ENCODE measurements at regions not wholly inside any gene's neighbourhood (a gene's known extent, or its start where the extent isn't known, plus 50 kb on each side); places are given as distances from the start of the nearest gene placed in this dataset.
"Not testable (repeated sequence)": the region's sequence is repeated elsewhere in the genome, so short reads cannot be mapped to it uniquely, and the experiment has no call there.

GRCh38 chr1:229002451-229002960 is 267.2 kb downstream of the RHOU start:
- no peak for ATAC-seq
- Mint-ChIP-seq H3K4me3 (no peak overlapping the region), H3K27ac (no peak overlapping the region)

GRCh38 chr1:229003233-229004031 is 267.5 kb upstream of the RAB4A start:
- H3K4me3 Mint-ChIP-seq = no peak overlapping the region
- H3K36me3 Mint-ChIP-seq = no peaks in the 10 kb centered on the region
- no peak overlapping the region for H3K27ac Mint-ChIP-seq
- DNase-seq (ENCODE audit: low spot score in 2 of 2) (no peak), ATAC-seq (peak; percentile 28)
- peaks cover 7% of the 10 kb centered on the region for H3K4me1 Mint-ChIP-seq
- H3K9me3 Mint-ChIP-seq = no peaks in the 10 kb centered on the region

More at GRCh38 chr1:229002451-229002960, 267.2 kb downstream of the RHOU start:
- Mint-ChIP-seq H3K9me3 (no peaks in the 10 kb centered on the region), H3K4me1 (peaks cover 7% of the 10 kb centered on the region), H3K36me3 (no peaks in the 10 kb centered on the region)
- DNase-seq (ENCODE audit: low spot score in 2 of 2) = no peak

- ATAC-seq = no peak
- no peaks in the 10 kb centered on the region for H3K9me3 Mint-ChIP-seq
- no peaks in the 10 kb centered on the region for H3K36me3 Mint-ChIP-seq
- no peak overlapping the region for H3K4me3 Mint-ChIP-seq
- H3K4me1 Mint-ChIP-seq = peaks cover 7% of the 10 kb centered on the region
- no peak overlapping the region for H3K27ac Mint-ChIP-seq
- no peak for DNase-seq (ENCODE audit: low spot score in 2 of 2)
Measured at GRCh38 chr1:229004066-229004833, 266.7 kb upstream of the RAB4A start.

- peaks cover 7% of the 10 kb centered on the region for H3K4me1 Mint-ChIP-seq
- ATAC-seq (no peak), DNase-seq (ENCODE audit: low spot score in 2 of 2) (no peak)
- no peak overlapping the region for H3K27ac Mint-ChIP-seq
- no peaks in the 10 kb centered on the region for H3K9me3 Mint-ChIP-seq
- H3K36me3 Mint-ChIP-seq = no peaks in the 10 kb centered on the region
- H3K4me3 Mint-ChIP-seq = no peak overlapping the region
Measured at GRCh38 chr1:229005097-229005496, 265.8 kb upstream of the RAB4A start.

GRCh38 chr1:229005556-229005955 is 265.4 kb upstream of the RAB4A start:
- H3K27ac Mint-ChIP-seq = no peak overlapping the region
- H3K36me3 Mint-ChIP-seq = no peaks in the 10 kb centered on the region
- H3K4me3 Mint-ChIP-seq = no peak overlapping the region
- peaks cover 7% of the 10 kb centered on the region for H3K4me1 Mint-ChIP-seq
- ATAC-seq = no peak
- H3K9me3 Mint-ChIP-seq = no peaks in the 10 kb centered on the region
- no peak for DNase-seq (ENCODE audit: low spot score in 2 of 2)

GRCh38 chr1:229006121-229006870 is 264.6 kb upstream of the RAB4A start:
- ATAC-seq = no peak
- no peaks in the 10 kb centered on the region for H3K9me3 Mint-ChIP-seq
- no peak overlapping the region for H3K27ac Mint-ChIP-seq
- H3K4me3 Mint-ChIP-seq = no peak overlapping the region
- no peaks in the 10 kb centered on the region for H3K36me3 Mint-ChIP-seq
- no peak for DNase-seq (ENCODE audit: low spot score in 2 of 2)
- peaks cover 4% of the 10 kb centered on the region for H3K4me1 Mint-ChIP-seq

- no peak for ATAC-seq
- Mint-ChIP-seq H3K9me3 (no peaks in the 10 kb centered on the region), H3K36me3 (no peaks in the 10 kb centered on the region), H3K4me1 (no peaks in the 10 kb centered on the region), H3K27ac (no peak overlapping the region), H3K4me3 (no peak overlapping the region)
- DNase-seq (ENCODE audit: low spot score in 2 of 2) = no peak
Measured at GRCh38 chr1:229007167-229007566, 263.7 kb upstream of the RAB4A start.

- DNase-seq (ENCODE audit: low spot score in 2 of 2) (no peak), ATAC-seq (no peak)
- Mint-ChIP-seq H3K27ac (no peak overlapping the region), H3K4me3 (no peak overlapping the region), H3K9me3 (no peaks in the 10 kb centered on the region), H3K4me1 (no peaks in the 10 kb centered on the region), H3K36me3 (no peaks in the 10 kb centered on the region)
Measured at GRCh38 chr1:229007701-229008100, 263.2 kb upstream of the RAB4A start.

- not testable (repeated sequence) for H3K27ac Mint-ChIP-seq; H3K36me3 Mint-ChIP-seq; H3K4me1 Mint-ChIP-seq; H3K9me3 Mint-ChIP-seq; ATAC-seq; DNase-seq (ENCODE audit: low spot score in 2 of 2); H3K4me3 Mint-ChIP-seq
Measured at GRCh38 chr1:229008347-229008746, 262.6 kb upstream of the RAB4A start.

GRCh38 chr1:229011022-229011421 is 259.9 kb upstream of the RAB4A start:
- no peaks in the 10 kb centered on the region for H3K36me3 Mint-ChIP-seq
- no peak for DNase-seq (ENCODE audit: low spot score in 2 of 2)
- H3K27ac Mint-ChIP-seq = no peak overlapping the region
- no peak overlapping the region for H3K4me3 Mint-ChIP-seq
- H3K9me3 Mint-ChIP-seq = no peaks in the 10 kb centered on the region
- H3K4me1 Mint-ChIP-seq = no peaks in the 10 kb centered on the region
- ATAC-seq = no peak

- DNase-seq (ENCODE audit: low spot score in 2 of 2) (no peak), ATAC-seq (no peak)
- no peak overlapping the region for H3K27ac Mint-ChIP-seq
- H3K4me1 Mint-ChIP-seq = no peaks in the 10 kb centered on the region
- no peaks in the 10 kb centered on the region for H3K9me3 Mint-ChIP-seq
- no peaks in the 10 kb centered on the region for H3K36me3 Mint-ChIP-seq
- no peak overlapping the region for H3K4me3 Mint-ChIP-seq
Measured at GRCh38 chr1:229012823-229013222, 258.1 kb upstream of the RAB4A start.

- H3K27ac Mint-ChIP-seq = no peak overlapping the region
- no peak for ATAC-seq
Measured at GRCh38 chr1:229013981-229014380, 256.9 kb upstream of the RAB4A start.

GRCh38 chr1:229015806-229016205 is 255.1 kb upstream of the RAB4A start:
- no peak for DNase-seq (ENCODE audit: low spot score in 2 of 2)
- H3K27ac Mint-ChIP-seq = no peak overlapping the region

More at GRCh38 chr1:229013981-229014380, 256.9 kb upstream of the RAB4A start:
- no peak overlapping the region for H3K4me3 Mint-ChIP-seq
- DNase-seq (ENCODE audit: low spot score in 2 of 2) = no peak
- no peaks in the 10 kb centered on the region for H3K36me3 Mint-ChIP-seq
- no peaks in the 10 kb centered on the region for H3K4me1 Mint-ChIP-seq
- H3K9me3 Mint-ChIP-seq = no peaks in the 10 kb centered on the region

GRCh38 chr1:229017091-229017490 is 253.8 kb upstream of the RAB4A start:
- H3K9me3 Mint-ChIP-seq = no peaks in the 10 kb centered on the region
- no peaks in the 10 kb centered on the region for H3K36me3 Mint-ChIP-seq
- no peak overlapping the region for H3K27ac Mint-ChIP-seq
- no peak overlapping the region for H3K4me3 Mint-ChIP-seq
- DNase-seq (ENCODE audit: low spot score in 2 of 2) = no peak
- H3K4me1 Mint-ChIP-seq = no peaks in the 10 kb centered on the region
- ATAC-seq = no peak

More at GRCh38 chr1:229015806-229016205, 255.1 kb upstream of the RAB4A start:
- Mint-ChIP-seq H3K4me3 (no peak overlapping the region), H3K9me3 (no peaks in the 10 kb centered on the region), H3K36me3 (no peaks in the 10 kb centered on the region), H3K4me1 (no peaks in the 10 kb centered on the region)
- ATAC-seq = no peak

GRCh38 chr1:229018674-229019295 is 252.1 kb upstream of the RAB4A start:
- H3K4me3 Mint-ChIP-seq = no peak overlapping the region
- DNase-seq (ENCODE audit: low spot score in 2 of 2) = peak in 1 of 2 donors; percentile 0
- H3K4me1 Mint-ChIP-seq = no peaks in the 10 kb centered on the region
- H3K36me3 Mint-ChIP-seq = no peaks in the 10 kb centered on the region
- no peaks in the 10 kb centered on the region for H3K9me3 Mint-ChIP-seq
- no peak overlapping the region for H3K27ac Mint-ChIP-seq
- no peak for ATAC-seq

All from stimulated activated effector memory CD8-positive, alpha-beta T cell treated with anti-CD3 and anti-CD28 coated beads, Interleukin-12 subunit alpha, Interleukin-12 subunit beta, amount 100 ng/mL, for 72 hours (primary cell).